NCI-H524 treated with DMSO at 0.1 percent for 48 hours (cell line): ENCODE measurements at regions not wholly inside any gene's neighbourhood (a gene's known extent, or its start where the extent isn't known, plus 50 kb on each side); places are given as distances from the start of the nearest gene placed in this dataset.

Experiments
- DNase-seq: peaks from one replicate; lab custom pipeline; 2025; lab: John Stamatoyannopoulos, UW

DNA sequence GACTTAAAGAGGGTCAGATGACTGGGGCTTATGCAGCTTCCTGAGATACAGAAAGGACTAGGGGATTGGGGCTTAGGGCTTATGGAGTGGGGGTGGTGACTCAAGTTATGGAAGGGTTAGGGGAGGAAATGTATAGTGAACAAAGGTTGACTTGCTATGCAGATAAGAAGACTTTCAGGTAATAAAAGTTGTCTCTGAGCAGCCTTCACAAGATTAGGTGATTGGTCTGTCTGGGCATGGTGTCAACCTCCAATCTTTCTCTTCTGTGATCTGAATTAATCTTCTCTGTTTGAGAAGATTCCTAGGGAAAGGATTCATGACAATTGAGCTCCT is 436.5 kb downstream of the SIPA1L2 start:
- no peak for DNase-seq

DNA sequence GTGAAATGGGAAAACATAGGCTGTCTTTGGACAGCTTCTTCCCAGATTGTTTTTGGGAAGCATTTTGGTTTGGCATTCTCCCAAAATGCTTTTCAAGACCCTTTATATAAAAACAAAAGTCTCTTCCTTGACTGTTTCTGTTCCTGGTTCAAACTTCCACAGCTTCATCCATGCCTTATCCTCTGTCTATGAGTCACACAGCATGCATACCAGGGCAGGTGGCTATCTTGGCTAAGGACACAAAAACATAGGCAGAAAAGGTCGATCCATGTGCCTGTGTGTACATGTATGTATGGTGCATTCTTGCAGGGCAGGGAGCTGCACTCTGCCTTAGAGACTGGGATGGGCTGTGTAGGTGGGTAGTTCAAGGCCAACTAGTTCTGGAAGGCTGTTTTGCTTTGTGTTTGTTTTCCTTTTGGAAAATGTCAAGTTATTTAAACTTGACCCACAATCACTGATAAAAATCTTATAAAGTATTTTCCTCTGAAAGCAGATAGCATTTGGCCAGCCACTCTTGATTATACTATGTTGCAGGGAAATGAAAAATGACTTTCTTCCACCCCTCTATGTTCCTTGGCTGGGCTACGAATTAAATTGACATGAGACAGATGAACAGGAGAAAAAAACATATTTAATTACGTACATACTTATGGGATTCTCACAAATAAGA is 437.0 kb downstream of the SIPA1L2 start:
- DNase-seq = no peak

DNA sequence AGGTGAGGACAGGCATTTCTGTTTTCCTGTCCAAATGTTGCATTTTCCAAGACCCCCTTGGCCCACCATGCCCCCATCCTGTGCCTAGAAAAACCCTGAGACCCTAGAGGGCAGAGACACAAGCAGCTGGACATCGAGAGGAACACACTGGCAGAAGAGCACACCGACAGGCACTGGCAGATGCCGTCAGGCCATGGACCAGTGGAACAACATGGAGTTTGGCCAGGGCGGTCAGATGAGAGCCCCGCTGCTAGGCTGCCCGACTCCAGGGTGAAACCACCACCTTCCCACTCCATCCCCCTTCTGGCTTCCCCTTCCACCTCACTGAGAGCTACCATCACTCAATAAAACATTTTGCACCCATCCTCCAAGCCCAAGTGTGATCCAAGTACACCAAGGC is 438.4 kb downstream of the SIPA1L2 start:
- no peak for DNase-seq

DNA sequence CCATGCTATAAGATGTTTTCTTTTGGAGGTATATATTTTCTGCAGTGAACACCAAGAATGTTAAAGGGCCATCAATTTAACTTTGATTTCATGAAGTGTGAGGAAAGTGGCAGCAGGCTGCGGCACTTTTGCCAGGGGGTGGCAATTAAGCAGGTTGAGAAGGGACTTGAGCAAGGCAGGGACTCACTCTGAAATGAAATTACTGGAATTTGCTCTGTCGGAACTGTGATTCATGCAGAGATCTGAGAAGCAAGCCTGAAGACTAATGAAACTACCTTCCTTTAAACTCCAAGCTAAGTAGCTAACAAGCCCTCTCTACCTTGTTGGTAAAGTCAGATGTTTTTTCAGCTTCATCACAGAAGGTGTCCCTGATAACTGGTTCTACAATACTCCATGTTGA is 441.6 kb downstream of the SIPA1L2 start:
- DNase-seq = no peak

DNA sequence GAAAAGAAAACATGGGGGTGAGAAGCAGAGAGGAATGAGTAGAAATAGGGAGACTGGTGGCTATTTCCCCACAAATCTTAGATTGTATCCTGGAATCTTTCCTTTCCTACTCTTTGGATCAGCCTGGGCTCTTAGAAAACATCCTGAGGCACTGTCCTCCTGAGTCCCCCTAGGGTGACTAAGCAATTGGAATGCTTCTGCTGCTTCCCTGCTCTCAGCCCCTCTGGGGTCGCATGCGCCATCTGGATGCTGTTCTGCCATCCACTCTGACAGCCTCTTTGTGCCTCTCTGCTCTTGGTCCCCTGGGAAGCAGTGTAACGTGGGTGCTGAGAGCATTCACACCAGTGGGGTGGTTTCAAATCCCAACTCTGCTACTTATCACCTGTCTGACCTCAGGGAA is 443.0 kb downstream of the SIPA1L2 start:
- peak; percentile 35 for DNase-seq

DNA sequence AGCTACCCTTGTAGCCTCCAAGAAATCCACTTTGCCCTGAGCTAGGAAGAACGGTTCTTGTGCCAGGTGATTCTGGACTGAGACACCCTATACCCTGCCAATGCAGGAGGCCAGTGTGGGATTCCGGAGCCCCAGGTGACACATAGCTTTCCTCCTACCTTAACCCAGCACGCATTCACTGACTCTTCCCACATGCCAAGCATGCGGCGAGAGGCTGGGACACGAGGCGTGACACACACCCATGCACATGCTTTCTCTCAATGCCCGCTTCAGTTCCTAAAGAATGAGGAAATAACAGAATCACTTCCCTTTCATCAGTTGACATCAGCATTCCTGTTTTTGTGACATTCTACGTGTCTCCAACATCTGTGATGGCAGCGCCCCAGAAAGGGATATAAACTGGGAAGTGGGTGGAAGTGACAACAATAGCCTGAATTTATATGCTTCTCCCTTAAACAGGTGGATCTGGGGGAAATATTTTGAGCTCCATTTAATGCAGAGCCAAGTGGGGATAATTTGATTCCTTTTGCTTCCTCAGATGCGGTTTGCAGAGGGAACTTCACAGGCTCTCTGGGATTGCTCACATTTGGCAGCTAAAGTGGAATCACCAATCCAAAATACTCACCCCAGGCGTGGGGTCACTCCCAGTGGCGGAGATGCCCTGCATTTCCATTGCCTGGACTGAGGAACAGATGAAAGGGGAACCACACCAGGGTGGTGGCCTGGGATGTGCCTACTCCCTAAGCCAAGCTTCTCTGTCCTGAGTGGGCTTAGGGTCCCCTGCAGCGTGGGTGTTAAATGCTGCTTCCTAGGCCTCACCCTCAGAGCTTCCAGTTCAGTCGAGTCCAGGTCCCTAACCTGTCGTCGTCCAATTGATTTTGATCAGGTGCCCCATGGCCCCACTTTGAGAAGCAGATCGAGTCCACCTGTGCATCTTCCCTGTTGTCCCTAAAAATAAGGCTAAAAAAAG is 445.1 kb downstream of the SIPA1L2 start:
- no peak for DNase-seq

DNA sequence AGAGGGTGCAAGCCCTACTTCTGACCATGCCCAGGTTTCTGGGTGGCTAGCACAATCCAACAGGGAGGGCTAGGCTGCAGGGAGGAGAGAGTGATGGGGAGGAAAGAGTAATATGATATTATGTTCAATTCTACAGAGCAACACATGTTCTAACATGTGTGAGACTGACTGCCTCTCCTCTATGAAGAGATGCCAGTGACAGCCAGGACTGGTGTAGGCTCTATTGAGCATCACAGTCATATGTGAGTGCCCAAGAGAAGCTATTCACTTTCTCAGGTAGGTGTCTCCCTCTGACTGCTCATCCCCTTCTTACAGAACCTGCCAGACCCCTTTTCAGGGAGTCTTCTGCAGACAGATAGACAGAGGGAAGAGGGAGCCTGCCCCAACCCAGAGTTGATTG is 446.1 kb downstream of the SIPA1L2 start:
- DNase-seq = no peak

DNA sequence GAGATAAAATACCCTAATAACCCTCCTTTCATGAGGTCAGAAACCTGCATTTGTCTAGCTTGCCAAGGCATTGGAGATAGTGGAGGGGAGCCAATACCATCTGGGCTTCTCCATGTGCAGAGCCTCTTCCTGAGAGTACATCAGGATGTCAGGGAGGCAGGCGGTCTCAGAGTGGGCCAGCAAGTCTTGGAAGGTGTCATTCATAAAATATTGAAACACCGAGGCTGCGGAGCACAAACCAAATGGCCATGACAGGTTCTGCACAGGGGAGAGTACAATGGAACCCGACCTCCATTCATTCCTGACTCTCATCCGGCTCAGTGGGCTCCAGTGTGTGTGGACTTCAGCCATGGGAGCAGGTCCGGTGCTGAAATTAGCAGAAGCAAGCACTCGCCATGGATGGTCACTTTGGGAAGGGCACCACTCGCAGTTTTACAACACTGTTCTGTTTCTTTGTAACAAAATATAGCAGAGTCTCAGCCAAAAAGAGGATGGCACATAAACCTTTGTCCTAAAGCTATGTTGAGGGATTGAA is 446.6 kb downstream of the SIPA1L2 start:
- no peak for DNase-seq

DNA sequence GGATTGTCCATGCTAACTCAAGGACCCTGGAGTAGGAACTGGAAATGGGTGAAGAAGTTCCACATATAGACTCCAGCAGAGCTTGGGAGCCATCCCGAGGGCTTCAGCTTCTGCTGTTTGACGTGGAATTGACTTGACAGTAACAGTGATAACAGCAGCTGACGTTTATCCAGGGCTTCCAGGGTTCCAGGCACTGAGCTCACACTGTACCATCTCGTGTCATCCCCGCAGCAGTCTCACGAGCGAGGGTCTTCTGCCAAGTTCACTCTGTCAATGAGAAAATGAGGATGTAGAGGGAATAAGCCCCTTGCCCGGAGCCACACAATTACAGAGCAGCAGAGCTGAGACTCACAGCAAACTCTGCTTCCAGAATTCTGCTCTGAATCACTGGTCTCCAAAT is 447.7 kb downstream of the SIPA1L2 start:
- no peak for DNase-seq

DNA sequence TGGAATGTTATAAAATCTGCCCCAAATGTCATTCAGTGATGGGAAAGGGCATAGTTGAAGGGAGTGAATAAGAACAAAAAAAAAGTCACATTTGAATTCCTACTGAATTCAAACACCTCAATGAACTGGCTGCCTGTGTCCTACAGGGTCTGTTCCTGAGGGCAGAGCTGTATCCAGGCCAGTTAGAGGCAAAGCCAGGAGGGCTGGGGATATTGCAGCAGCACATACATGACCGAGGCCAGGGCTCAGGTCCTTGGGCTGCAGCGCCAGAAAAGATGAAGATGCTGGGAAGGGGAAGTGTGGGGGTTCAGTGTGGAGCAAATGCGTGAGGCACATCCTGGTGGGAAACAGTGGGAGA is 449.2 kb downstream of the SIPA1L2 start:
- DNase-seq = no peak

DNA sequence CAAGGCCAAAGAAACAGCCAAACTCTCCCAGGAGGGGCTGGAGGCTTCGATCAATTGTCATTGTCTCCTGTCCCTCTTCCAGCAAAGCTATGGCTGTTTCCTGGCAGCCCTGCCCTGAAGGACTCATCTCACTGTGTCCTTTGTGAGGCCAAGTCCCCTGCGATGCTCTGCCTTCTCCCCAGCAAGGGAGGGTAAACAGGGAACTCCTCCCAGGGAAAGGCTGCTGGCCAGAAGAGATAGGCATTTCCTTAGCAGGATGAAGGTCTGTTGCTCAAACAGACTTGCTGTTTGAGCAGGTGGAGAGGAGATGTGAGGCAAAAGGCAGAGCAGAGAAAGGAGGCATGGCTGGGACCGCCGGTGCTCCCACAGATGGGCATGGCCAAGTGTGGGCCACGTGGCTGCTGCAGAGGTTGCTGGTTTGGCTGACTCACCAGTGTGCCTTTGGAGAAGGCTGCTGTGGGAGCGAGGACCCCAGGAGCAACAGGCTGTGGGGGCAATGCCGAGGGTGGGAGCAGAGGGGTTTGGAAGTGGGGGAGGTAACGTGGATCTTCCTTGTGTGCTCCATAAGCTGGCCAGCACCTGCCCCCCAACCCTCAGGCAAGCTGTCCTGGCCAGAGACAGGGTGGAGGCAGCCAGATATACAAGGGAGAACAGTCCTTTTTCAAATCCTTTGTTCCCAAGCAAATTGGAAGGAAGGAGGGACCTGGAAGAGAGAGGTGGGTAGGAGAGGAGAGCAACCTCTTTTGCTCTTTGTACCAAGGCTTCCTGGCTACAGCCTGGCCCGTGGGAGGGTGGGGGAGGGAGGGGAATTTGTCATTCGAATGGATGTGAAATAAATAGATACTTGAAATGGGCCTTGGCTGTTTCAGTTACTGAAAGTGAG is 449.8 kb downstream of the SIPA1L2 start:
- no peak for DNase-seq

DNA sequence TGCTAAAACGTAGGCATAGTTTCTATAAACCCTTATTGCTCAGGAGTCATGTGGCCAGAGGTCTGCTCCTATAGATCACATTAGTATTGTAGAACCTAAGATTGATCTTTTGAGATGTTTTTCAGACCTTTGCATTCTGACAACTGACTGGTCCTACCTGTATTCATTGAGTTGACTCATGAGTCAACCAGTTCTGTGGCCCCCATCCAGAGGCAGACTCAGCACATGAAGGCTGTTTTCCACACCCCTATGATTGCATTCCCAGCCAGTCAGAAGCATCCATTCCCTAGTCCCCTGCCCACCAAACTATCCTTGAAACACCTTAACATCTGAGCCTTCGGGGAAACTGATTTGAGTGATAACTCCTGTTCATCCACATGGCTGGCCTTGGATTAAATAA is 451.7 kb downstream of the SIPA1L2 start:
- no peak for DNase-seq

DNA sequence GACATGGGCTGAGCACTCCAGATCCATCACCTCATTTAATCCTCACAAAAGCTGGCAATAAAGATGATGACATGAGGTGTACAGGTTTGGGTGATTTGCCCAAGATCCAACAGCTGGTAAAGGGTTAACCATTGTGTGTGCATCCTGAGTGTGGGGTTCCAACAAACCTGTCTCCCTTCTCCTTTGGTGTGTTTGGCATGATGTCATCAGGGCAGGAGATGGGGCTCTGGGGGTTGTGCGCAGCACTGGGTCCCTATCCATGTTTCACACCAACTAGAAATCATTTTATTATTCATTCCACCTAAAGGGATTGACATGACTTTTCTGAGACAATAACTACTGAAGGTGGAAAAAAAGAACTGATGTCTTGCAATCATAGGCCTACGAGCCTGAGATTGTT is 452.5 kb downstream of the SIPA1L2 start:
- no peak for DNase-seq

DNA sequence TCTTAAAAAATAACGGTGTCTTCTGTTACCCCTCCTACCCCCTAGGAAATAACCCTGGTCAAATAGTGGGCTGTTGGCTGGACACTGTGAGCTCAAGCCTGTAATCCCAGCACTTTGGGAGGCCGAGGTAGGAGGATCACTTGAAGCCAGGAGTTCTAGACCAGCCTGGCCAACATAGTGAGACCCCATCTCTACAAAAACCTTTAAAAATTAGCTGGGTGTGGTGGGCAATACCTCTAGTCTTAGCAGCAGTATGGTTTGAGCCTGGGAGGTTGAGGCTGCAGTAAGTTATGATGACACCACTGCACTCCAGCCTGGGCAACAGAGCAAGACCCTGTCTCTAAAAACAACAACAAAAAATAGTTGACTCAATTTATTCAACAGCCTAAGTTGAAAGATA is 453.7 kb downstream of the SIPA1L2 start:
- no peak for DNase-seq

DNA sequence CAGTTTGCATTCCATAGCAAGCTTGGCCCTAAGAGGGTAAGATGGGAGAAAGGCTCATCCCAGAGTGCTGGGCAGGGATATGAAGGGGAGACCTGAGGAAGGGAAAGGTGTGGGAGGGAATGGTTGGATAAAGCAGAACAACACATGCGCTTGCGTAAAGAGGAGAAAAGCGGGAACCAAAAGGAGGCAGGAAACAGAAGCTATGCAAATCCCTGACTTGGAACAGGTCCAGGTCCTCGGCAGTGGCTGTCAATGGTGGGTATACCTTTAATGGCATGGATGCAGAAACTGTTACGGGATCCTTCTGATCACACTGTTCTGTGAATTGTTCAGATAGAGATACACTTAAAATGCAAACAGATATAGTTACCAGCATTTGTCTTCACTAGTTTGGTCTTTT is 455.6 kb downstream of the SIPA1L2 start:
- peak; percentile 58 for DNase-seq

DNA sequence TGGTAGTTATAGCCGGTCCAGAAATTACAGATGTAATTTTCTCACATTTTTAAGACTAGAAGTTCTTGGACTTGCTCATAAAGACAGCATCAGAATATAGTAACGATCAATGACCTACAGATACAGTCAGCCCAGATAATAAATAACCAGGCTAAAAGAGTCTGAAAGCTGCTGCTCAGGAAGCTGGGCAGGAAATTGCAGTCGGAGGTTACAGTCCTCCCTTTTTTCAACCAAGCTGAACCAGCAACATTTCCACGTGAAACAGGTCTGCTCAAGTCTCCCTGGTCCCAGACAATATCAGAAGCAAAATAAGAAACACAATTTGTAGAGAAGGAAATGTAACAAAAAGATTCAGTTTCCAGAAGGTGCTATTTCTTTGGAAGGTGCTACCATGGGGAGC is 457.4 kb downstream of the SIPA1L2 start:
- DNase-seq = no peak

DNA sequence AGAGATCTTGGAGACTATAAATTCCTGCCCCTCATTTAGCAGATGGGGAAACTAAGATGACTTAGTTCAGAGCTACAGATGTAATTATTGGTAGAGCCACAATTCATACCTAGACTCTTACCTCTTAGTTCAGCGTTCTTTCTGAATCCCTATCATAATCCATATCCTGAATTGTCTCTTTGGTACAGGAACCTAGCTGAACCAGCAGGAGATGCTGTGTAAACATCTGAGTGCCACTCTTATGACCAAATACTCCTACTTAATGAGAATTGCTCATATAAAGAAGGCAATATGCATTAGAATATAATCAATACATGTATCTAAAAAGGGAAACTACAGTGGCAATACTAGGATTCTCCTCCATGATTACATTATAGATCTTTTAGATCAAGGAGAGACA is 459.0 kb downstream of the SIPA1L2 start:
- DNase-seq = no peak

DNA sequence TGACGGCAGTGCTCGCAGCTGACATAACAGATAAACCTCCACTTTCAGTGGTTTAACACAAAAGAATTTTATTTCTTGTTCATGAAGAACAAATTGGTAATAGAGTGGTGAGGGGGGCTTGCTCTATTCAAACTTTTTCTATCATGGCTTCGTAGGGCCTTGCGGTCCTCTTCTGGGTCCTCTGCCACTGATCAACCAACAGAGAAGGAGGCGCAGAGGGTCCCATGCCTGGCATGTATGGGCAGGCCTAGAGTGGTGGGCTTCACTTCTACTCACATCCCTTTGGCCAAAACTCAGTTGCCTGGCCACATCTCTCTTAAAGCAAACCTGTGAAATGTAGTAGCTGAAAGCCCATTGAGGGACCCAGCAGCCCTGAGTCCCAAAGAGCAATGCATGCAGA is 460.5 kb downstream of the SIPA1L2 start:
- no peak for DNase-seq

DNA sequence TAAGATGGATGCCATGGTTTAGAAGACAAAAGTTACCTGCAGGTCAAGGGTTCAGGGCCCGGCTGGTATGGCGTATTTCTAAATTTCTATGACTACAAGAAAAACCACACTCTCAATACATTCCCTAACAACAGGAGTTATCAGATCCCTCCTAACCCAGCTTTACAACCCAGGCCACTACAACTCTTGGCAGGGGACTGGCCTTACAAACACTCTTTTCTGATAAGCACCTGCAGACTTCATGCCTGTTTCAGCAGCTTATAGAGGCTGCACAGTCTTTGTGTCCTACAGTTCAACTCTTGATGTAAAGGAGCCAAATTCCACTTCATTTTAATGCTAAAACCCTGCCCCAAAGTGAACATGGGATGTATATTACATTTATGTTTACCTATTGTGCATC is 461.4 kb downstream of the SIPA1L2 start:
- no peak for DNase-seq

DNA sequence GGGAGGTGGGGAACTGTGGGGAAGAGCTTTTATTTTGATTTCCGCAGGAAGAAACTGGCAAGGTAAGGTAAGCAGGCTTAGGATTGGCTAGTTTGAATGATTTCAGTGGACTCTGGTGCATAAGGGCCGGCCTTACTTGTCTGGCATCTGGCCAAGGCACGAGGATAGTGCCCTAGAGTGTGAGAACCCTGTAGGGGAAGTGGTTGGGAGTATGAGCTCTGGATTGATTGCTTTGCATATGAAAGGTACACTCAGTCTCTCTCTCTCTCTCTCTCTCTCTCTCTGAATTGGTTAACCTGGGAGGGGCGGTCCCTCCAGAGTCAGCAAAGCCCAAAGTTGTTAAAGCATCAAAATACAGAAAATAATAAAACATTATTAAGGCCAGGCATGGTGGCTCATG is 463.0 kb downstream of the SIPA1L2 start:
- no peak for DNase-seq

DNA sequence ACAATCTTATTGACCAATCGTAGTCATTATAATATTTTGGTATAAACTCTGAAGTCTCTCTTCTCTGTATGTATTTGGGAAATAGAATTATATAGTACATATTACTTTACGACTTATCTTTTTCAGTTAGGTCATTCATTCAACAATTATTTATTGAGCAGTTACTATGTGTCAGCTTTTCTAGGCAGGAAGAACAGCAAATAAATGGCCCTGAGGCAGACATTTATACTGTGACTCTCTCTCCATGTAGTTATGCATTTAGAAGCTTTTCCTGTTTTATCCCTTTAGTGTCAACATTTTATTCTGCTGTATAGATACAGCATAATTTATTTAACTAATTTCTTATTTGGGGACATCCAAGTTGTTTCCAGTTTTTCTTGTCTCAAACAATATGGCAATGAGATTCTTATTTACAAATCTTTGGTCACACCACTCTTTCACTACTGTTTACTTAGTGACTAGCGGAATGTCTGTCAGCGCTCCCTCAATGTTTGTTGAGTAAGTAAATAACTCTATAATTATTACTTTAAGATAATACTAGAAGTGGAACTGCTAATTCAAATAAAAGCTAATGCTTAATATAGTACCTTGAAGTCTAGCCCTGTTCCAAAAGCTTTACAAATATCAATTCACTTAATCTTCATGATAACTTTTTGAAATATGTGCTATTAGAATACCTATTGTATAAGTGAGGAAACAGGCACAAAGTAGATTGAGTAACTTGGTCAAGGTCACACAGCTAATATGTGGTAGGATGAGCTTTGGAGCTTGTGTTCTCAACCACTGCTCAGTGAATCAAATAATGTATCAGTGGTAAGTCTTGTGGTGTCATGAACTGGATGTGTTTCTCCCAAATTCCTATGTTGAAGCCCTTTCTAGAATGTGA is 465.6 kb downstream of the SIPA1L2 start:
- DNase-seq = no peak
